Peyer's patch (tissue), 4 donors: ENCODE measurements at regions not wholly inside any gene's neighbourhood (a gene's known extent, or its start where the extent isn't known, plus 50 kb on each side); places are given as distances from the start of the nearest gene placed in this dataset.

Source experiments
- CTCF ChIP-seq, 6 experiments: fragments of 450-650 bp in 4 of 6; fragments of 200-600 bp in 2 of 6; sonication (generic) in 1 of 6; IDR thresholded peaks; one replicate each; pipeline ENCODE4 v1.5.1; 2017 to 2019; ENCODE audit warnings: antibody characterized with exemption in 6 of 6, mild to moderate bottlenecking in 3 of 6, moderate library complexity in 1 of 6
- POLR2A ChIP-seq, 2 donors: fragments of 450-650 bp; IDR thresholded peaks; one replicate each; pipeline ENCODE4 v1.5.1; 2017; ENCODE audit warnings: antibody characterized with exemption in 2 of 2, mild to moderate bottlenecking in 2 of 2, moderate library complexity in 2 of 2

GRCh38 chr16:49092704-49093103 lies 188.9 kb downstream of the CBLN1 start:
- TF ChIP-seq CTCF (IDR thresholded peaks at IDR 0.05), result no peak
- no peak for TF ChIP-seq POLR2A (IDR thresholded peaks at IDR 0.05)
